HG03159 (cell line): ENCODE measurements at regions not wholly inside any gene's neighbourhood (a gene's known extent, or its start where the extent isn't known, plus 50 kb on each side); places are given as distances from the start of the nearest gene placed in this dataset.

Source experiments
- ATAC-seq: cut with Tn5 transposase; IDR thresholded peaks from one replicate; pipeline ENCODE4 v1.9.1; 2021; ENCODE audit warnings: mild to moderate bottlenecking, moderate library complexity; ENCODE audit not compliant: unreplicated experiment

DNA sequence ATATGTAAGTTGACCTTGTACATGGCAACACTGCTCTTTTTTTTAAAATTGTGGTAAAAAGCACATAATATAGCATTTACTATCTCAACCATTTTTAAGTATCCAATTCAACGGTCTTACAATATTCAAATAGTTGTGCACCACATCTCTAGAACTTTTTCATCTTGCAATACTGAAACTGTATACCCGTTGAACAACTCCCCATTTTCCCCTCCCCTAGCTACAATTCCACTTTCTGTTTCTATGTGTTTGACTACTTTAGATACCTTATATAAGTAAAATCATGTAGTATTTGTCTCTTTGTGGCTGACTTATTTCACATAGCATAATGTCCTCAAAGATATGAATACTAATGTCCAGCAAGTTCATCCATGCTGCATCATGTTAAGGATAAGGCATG is 452.1 kb downstream of the TXNL1 start:
- ATAC-seq: peak; percentile 61

DNA sequence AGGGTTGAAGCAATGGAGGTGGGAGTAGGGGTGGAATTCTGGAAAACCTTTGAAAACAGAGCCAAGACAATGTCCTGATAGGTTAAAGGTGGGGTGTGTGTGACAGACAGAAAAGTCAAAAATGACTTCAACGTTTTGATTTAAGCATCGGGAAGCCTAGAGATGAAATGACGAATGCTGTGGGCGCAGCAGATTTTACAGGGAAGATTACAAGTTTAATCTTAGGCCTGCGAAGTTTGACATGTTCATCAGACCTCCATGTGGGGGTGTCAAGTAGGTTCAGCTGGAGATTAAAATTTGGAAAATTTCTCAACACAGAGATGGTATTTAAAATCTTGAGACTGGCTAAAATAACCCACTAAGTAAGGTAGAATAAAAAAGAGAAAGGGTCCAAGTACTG is 453.3 kb downstream of the TXNL1 start:
- ATAC-seq: no peak

DNA sequence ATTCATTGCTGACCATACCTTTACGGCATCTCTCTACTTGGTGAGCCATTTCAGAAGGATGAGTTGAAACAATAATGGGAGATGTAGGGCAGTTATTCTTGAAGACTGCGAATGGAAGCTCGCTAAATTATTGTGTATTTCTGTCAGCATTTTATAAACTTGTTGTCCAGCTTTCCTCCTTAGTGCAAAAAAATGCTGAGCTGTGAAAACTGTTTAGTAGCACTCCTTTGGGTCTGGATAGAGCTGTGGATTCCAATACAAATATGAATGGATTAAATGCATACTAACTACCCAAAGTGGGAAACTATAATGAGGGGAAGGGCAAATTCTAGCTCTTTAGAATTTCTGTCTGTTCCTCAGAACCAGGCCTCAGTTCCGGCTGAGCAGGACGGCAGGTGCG is 461.6 kb downstream of the TXNL1 start:
- no peak for ATAC-seq

DNA sequence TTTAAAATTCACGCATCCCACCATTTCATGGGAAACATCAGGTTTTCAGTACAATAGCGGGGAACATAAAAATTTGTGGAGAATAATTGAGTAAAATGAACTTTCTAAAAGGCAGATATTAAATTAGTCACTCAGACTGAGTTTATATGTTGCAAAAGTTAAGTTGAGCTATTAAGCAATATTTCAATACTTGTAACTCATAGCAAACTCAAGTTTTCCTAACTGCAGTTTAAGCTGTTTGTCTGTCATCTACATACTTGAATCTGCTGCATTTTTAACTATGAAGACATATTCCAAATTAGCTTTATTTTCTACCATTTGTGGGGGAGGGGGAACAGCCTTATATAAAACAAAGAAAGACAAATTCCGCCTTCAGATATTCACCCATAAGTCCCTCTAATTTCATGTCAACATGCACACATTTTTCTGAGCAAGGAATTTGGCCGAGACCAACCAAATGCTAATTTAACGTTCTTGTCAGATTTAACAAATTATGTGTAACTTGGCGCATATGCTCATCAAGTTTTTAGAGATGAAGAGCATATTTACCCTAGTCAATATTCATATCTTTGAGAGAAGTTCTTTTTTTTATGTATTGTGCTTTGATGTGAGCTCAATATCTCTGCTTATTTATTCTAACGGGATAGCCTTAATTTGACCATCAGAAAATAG is 462.9 kb downstream of the TXNL1 start:
- no peak for ATAC-seq

DNA sequence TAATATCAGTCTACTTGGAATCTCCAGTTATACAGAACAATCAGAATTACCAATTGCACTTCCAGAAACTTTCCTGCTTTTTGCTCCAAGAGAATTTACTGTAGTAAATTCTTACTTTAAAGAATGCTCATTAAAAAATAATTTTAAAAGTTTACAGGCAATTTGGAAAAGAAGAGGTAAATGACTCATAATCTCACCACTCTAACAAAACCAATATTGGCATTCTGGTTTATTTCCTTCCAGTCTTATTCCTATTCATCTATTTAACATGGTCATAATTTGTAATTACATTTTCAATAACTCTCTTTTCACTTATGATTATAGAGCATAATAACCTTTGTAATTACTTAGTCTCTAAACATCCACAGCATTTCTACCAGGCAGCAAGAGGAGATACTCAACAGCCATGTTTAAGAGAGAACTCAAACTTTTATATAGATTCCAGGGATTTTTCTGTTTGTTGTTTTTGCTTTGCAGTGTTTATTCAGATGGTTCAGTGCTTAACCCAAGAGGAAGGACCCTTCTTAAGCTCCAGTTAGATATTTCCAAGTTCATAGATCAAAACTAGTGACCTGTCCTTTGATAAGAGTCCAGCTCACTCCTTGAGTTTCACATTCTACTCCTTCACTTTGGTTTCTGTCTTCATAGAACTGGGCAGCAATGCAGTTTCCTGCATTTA is 464.7 kb downstream of the TXNL1 start:
- ATAC-seq: no peak

DNA sequence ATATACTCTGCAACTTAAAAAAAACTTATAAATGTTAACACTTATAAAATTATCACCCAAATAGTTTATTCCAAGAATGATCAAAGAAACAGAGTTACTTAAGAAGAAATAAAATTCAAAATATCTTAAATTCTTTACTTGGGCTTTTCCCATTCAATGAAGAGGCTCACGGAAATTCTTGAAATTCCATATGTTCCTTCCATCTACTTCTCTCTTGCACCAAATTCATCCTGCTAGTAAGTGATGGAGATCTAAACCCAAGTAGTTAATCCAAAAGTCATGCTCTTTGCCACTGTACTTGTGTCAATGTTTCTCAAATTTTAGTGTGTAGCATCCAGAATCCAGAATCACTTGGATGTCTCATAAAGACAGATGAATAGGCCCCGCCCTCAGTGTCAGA is 465.9 kb downstream of the TXNL1 start:
- ATAC-seq: no peak

DNA sequence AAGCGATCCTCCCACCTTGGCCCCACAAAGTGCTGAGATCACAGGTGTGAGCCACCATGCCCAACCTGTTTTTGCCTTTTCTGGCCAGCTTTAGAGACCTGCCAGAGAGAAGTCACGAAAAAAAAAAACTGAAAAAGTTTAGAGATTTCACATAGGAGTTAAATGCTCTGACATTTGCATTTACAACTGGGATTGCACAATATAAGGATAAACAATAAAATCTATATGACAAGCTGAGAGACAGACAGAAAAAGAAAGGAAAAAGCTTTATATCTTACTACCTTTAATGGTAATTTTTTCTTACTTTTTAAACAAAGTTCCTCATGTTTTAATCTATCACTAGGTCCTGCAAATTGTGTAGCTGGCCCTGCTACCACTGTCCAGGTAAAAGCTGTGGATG is 466.5 kb downstream of the TXNL1 start:
- no peak for ATAC-seq

DNA sequence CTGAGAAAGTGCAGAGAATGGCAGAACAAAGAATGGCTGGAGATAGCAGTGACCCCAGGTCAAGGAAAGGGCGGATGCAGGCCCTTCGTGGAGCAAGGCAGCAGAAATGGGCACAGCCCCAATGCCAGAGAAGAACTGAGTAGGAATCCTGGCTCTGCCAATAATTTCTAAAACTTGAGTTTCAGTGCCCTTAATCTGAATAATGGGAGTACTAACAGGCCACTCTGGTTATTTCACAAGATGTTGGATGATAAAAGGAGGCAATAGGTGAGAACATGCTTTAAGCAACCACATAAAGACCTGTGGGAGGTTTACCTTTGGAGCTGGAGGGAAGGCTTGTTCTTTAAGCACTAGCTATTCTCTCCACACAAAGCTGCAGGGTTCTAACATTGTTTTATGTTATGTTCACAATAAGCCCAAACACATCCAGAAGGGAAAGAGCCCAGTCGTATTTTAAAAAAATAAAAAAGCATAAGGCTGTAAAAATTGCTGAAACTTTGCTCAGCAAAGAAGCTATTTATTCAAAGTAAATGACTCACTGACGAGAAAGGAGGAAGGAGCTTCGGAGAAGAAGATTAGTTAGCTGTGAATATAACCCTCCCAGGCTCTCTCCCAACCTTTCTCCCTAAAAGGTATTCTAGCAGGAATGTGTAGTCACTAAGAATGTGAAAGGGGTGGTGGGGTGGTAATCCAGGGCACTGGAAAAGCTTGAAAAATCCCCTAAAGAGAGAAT is 470.2 kb downstream of the TXNL1 start:
- no peak for ATAC-seq

DNA sequence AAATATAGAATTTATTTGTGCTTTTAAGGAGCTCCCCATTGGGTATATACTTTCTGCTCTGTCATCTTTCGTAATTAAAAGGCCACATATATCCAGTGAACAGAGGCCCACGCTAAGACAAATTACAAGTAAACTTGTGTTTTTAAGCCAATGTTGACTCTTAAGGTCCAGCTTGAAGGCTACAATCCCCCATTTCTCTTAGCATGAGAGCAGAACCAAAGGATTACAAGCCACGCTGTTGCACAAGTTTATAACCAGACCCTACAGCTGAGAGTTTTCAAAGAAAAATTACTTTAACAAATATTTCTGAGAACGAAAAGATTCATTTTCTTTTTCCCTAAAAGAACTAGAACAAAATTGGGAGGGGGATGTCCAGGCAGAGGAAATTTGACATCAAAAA is 471.0 kb downstream of the TXNL1 start:
- ATAC-seq: no peak

DNA sequence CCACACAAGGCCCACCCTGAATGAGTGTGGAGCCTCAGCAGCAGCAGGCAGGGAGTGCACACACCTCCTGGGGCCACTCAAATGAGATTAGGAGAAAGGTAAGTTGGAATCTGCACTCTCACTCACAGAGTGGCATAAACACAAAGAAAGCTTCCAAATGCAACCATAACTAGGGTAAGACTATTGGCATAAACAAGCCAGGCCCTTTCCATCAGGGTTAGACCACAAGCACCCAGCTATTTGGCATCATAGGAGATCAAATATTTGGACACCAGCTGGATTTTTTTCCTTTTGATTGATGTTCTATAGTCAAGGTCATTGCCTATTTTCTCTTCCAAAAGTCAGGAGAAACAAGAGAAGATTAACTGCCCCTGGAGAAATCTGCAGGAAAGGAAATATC is 471.5 kb downstream of the TXNL1 start:
- no peak for ATAC-seq

DNA sequence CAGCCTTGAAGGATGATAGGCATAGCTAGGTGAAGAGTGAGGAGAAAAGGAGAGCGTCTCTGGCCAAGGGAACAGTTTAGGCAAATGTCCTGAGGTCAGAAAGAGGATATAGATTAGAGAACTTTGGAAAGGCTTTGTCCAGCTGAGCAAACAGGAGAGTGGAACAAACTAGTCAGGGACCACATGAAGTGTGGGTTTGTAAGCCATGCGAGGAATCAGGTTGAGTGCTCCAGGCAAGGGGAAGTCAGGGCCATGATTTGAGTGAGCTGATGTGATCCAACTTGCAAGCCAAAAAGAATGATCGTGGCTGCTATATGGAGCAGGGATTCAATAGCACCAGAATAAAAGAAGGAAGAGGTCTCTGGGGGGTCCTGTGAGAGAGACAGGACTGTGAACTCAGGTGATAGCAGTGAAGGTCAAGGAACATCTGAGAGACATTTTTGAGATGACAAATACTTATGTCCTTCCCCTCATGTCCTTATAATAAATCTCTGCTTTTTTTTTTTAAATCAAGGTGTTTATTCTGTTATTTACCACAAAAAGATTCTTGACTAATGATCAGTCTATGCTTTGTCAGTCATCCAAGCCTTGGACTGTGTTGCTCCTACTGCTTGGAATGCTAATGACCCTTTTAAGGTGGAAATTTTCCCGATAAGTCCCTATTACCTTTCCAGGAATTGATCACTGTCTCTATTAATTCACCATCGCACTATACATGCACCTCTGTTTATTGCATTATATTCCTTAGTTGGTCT is 472.6 kb downstream of the TXNL1 start:
- no peak for ATAC-seq

DNA sequence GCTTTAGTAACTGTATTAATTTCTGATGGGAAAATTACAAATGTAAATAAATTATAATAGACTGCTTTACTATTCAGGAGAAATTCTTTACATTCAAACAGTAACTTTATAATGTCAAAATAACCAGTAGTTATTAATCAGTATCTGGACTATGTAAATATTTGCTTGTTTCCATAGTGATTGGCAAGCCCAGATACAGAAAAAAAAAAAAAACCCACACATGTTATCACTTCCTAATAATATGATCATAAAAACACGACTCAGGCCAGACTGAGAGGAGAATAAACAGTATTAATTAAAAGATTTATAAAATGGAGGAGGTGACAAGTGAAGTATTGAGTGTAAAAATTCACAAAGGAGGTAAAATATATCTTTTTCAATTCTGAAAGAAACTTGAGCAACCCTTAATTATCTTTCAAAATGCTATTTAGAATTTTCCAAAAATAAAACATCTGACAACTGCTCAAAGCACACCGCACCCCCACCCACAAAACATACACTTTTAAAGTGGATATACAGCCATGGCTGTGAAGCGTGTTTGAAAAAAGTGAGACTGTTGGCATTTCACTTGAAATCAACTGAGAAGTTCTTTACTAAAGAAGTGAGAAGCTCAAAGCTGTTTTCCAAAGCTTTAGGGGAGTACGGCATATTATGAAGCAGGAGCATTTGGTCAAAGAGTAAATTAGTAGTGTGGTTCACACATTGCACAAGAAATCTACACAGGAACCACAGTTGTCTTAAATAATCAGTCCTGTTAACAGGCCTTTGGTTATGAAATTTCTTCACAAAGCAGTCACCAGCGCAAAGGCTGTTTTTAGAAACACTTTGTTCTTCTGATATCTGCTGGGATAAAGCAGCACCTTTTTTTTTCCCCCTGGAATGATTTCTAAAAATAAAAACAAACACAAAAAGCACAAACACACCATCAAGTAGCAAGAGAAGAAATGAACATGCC is 475.8 kb downstream of the TXNL1 start:
- ATAC-seq: no peak

DNA sequence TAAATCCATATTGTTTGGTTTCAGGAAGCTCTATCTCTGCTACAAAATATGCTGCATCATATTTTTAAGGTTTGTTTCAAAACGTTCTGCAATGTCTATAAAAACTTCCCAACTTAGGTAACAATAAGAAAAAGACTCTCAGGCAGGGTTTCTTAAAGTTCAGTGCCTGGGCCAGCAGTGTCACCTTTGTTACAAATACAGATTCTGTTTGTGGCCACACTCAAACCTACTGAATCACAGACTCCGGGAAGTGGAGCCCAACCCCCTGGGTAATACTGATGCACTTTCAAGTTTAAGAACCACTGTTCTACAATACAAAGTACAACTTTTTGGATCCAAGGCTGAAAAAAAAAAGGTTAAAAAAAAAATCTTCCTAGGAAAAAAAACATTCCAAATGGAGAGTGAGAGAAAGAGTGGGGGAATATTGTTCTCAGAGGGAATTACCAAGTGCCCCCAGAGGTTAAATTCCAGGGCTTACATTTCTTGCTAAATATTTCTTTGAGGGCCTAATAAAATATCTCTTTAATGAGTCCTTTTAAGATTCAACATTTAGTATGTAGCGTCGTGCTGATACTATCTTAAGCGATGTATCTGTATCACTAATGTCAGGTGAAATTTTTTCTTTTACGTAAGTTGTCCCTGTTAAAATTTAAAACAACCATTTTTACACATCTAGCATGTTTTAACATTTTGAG is 476.7 kb downstream of the TXNL1 start:
- no peak for ATAC-seq

DNA sequence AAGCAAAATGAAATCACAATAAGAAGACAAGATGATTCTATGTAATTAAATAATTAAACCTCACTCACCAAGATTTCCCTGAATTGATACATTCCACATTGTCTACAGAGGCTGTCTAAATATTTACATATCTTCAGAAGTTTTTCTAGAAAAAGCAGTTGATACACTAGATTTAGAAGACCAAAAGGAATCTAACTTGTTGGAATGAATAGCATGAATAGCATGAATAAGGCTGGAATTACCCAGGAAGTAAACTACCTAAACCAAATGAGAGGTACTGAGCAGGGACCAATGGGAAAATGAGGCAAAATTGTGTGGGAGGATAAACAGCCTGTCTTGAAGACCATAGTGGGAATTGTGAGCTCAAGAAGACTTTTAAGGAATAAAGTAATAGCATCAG is 479.7 kb downstream of the TXNL1 start:
- no peak for ATAC-seq

DNA sequence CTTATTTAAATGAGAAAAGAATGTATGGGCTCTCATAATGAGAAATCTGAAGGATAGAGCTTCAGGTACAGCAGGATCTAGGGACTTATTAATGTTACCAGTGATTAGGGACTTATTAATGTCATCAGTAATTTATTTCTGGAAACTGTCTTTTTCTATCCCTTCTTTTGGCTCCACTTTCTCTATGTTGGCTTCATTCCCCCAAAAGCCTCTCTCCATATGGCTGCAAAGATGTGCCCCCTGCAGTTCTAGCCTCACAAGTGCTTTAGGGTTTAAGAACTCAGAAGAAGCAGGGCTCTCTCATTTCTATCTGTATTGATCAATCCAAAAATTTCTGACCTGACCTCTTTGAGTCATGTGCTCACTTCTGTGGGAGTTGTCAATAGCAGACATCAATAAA is 480.9 kb downstream of the TXNL1 start:
- ATAC-seq: no peak

DNA sequence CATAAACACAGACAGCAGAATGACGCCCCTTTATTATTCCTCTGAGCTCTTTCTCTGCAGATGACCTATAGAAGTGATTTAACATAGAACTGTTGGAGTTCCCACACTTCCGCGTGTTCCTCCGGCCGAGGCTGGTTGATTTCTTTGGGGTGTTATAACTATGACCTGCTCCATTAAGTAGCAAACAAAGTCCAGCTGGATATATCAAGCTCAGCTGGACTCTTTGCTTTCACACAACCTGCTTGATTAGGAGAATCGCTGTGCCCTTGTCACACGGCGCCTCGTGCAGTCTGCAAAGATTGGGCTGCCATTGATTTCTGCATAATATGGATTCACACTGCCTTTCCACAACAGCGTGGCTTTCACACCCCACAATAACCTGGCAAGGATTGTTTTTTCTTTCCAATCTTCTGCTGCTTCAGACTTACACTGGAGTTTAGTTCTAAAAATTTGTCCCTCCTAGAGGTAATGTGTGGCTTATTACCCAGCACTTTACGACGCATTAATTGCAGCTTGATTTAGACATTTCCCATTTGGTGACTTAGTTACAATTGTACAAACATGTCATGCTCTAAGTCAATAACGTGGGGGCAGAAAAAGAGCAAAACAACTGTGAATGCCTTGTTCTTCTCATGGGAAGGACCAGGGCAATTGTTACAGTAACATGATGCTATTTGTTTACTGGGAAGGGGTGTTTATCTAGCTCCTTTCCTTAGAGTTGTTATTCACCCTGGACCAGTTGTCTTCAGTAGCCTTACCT is 485.7 kb downstream of the TXNL1 start:
- ATAC-seq: no peak

DNA sequence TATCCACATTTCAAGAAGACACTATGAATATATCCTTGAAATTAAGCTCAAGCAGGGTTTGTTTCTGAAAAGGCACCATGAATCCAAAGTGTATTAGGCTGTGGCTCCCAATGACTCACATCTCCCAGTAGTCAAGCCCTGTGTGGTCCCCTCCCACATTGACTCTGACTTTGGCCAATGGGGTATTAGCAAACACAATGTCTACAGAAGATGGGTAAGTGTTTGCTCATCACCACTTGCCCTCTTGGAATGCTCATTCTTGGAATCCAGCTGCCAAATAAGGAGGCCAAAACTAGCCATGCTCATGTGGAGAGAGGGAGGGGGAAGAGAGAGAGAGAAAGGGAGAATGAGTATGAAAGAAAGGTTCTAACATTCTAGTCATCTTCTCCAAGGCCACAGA is 490.0 kb downstream of the TXNL1 start:
- no peak for ATAC-seq

DNA sequence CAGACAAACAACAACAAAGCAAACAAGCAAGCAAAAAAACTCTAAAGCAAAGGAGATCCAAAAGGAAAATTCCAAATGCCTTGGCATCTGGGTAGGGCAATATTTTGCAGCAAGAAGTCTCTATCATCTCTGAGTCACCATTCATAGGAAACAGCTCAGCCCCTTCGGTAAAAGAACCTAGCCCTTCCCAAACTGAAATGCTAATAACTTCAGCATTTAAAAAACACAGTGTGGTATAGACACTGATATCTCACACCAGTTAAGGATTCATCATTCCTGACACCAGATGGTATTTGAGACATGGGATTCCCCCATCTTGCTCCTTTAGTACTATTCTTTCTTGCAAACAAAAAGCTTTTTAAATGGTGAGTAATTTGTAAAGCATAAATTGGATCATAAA is 491.8 kb downstream of the TXNL1 start:
- no peak for ATAC-seq

DNA sequence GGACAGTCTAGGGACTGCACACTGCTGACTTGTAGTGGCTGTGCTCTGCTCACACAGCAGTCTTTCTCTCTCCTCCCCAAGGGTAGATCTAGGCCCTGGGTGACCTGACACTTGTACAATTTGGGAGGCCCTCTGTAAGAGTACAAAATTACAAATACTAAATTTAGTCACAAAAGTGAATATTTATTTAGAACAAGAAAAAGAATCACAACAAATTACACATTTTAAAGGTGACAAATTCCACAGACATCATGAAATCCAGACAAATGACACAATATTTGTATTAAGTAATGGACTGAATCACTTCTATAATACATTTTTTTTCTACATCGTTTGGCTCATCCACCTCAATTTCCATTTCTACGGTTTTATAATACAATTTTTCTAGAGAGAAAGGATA is 496.4 kb downstream of the TXNL1 start:
- no peak for ATAC-seq
